ENCODE measurements at regions not wholly inside any gene's neighbourhood (a gene's known extent, or its start where the extent isn't known, plus 50 kb on each side); places are given as distances from the start of the nearest gene placed in this dataset.
"Not testable (repeated sequence)": the region's sequence is repeated elsewhere in the genome, so short reads cannot be mapped to it uniquely, and the experiment has no call there.

GRCh38 chr9:7456793-7457530 is 342.6 kb downstream of the DMAC1 start:
- DNase-seq, result no peak

GRCh38 chr9:7456377-7456776 is 343.2 kb downstream of the DMAC1 start:
- no peak for DNase-seq

GRCh38 chr9:7454624-7455023 is 345.0 kb downstream of the DMAC1 start:
- no peak for DNase-seq

- DNase-seq, result no peak
Measured at GRCh38 chr9:7452378-7452777, 347.2 kb downstream of the DMAC1 start.

GRCh38 chr9:7451062-7451461 is 348.5 kb downstream of the DMAC1 start:
- DNase-seq, result no peak

- DNase-seq, result no peak
Measured at GRCh38 chr9:7443541-7443940, 356.0 kb downstream of the DMAC1 start.

- no peak for DNase-seq
Measured at GRCh38 chr9:7439355-7439995, 360.1 kb downstream of the DMAC1 start.

- no peak for DNase-seq
Measured at GRCh38 chr9:7436754-7437153, 362.8 kb downstream of the DMAC1 start.

GRCh38 chr9:7433508-7434292 is 365.9 kb downstream of the DMAC1 start:
- no peak for DNase-seq

- DNase-seq, result no peak
Measured at GRCh38 chr9:7432989-7433388, 366.6 kb downstream of the DMAC1 start.

GRCh38 chr9:7417397-7417796 is 382.2 kb downstream of the DMAC1 start:
- DNase-seq, result not testable (repeated sequence)

GRCh38 chr9:7415836-7416235 is 383.7 kb downstream of the DMAC1 start:
- no peak for DNase-seq

- DNase-seq, result no peak
Measured at GRCh38 chr9:7408845-7409244, 390.7 kb downstream of the DMAC1 start.

GRCh38 chr9:7407246-7407645 is 392.3 kb downstream of the DMAC1 start:
- no peak for DNase-seq

GRCh38 chr9:7405924-7406604 is 393.5 kb downstream of the DMAC1 start:
- no peak for DNase-seq

GRCh38 chr9:7403839-7404487 is 395.6 kb downstream of the DMAC1 start:
- DNase-seq, result no peak

GRCh38 chr9:7403028-7403389 is 396.6 kb downstream of the DMAC1 start:
- DNase-seq, result no peak

GRCh38 chr9:7402334-7403027 is 397.1 kb downstream of the DMAC1 start:
- no peak for DNase-seq

- DNase-seq, result no peak
Measured at GRCh38 chr9:7401116-7401515, 398.5 kb downstream of the DMAC1 start.

- no peak for DNase-seq
Measured at GRCh38 chr9:7394002-7394774, 405.4 kb downstream of the DMAC1 start.

GRCh38 chr9:7392148-7392547 is 407.4 kb downstream of the DMAC1 start:
- DNase-seq, result no peak

Data from stimulated activated CD8-positive, alpha-beta memory T cell treated with anti-CD3 and anti-CD28 coated beads, Interleukin-4, amount 100 ng/mL, for 48 hours (primary cell).